ENCODE measurements at regions not wholly inside any gene's neighbourhood (a gene's known extent, or its start where the extent isn't known, plus 50 kb on each side); places are given as distances from the start of the nearest gene placed in this dataset.

GRCh38 chr10:33084453-33084852, 126.4 kb upstream of the ITGB1 start:
- CTCF ChIA-PET, result interaction anchor here (0.6 kb wide), 1 partner anchor 49 kb away, joined by 4 read pairs; no protein-coding TSS in a partner anchor
- Histone ChIP-seq H3K4me1 (ENCODE audit: control insufficient read depth, insufficient read depth, low read length) (no peaks in the 10 kb centered on the region), H3K27ac (ENCODE audit: extremely low read depth, low read depth, low read length) (no peak overlapping the region), H3K9me3 (ENCODE audit: control insufficient read depth, insufficient read depth, low read depth, low read length) (no peaks in the 10 kb centered on the region), H3K4me3 (ENCODE audit: low read depth, low read length) (no peak overlapping the region), H3K36me3 (ENCODE audit: control insufficient read depth in 2 of 2, insufficient read depth in 1 of 2, low read length in 2 of 2) (no peaks in the 10 kb centered on the region)
- no peak for TF ChIP-seq HOXA7 (CRISPR knock-in tag; IDR thresholded peaks at IDR 0.05; ENCODE audit: borderline replicate concordance)
- no peak for TF ChIP-seq ZNF214 (tag by site-specific recombination; IDR thresholded peaks at IDR 0.05; ENCODE audit: borderline replicate concordance)
- TF ChIP-seq ZBTB26 (tag by site-specific recombination; optimal IDR thresholded peaks at IDR 0.05), result no peak
- no peak for TF ChIP-seq ZNF677 (tag by site-specific recombination; IDR thresholded peaks at IDR 0.05)
- no peak for TF ChIP-seq ZSCAN23 (tag by site-specific recombination; IDR thresholded peaks at IDR 0.05)
- TF ChIP-seq ZNF248 (tag by site-specific recombination; IDR thresholded peaks at IDR 0.05), result no peak
- TF ChIP-seq ZNF639 (tag by site-specific recombination; IDR thresholded peaks at IDR 0.05), result no peak
- TF ChIP-seq ZNF792 (tag by site-specific recombination; IDR thresholded peaks at IDR 0.05), result no peak
- no peak for TF ChIP-seq ZNF621 (tag by site-specific recombination; IDR thresholded peaks at IDR 0.05)
- no peak for TF ChIP-seq ZBTB44 (tag by site-specific recombination; IDR thresholded peaks at IDR 0.05)
- TF ChIP-seq ZNF510 (tag by site-specific recombination; IDR thresholded peaks at IDR 0.05; ENCODE audit: insufficient replicate concordance), result no peak
- POLR2A ChIA-PET, result no interaction called here

GRCh38 chr10:33082373-33082895, 124.4 kb upstream of the ITGB1 start:
- H3K27ac ChIP-seq (ENCODE audit: extremely low read depth, low read depth, low read length), result no peak overlapping the region
- ChIA-PET CTCF (interaction anchor here (0.6 to 1.3 kb wide), 3 partner anchors 9 to 955 kb away, joined by 3 to 4 read pairs (median 3); no protein-coding TSS in a partner anchor), POLR2A (no interaction called here)
- no peaks in the 10 kb centered on the region for H3K4me1 ChIP-seq (ENCODE audit: control insufficient read depth, insufficient read depth, low read length)
- no peaks in the 10 kb centered on the region for H3K36me3 ChIP-seq (ENCODE audit: control insufficient read depth in 2 of 2, insufficient read depth in 1 of 2, low read length in 2 of 2)
- TF ChIP-seq ZNF768 (tag by site-specific recombination; IDR thresholded peaks at IDR 0.05) (no peak), ZNF19 (tag by site-specific recombination; IDR thresholded peaks at IDR 0.05; ENCODE audit: low read depth) (no peak), ZNF488 (tag by site-specific recombination; IDR thresholded peaks at IDR 0.05) (no peak), SALL2 (tag by site-specific recombination; IDR thresholded peaks at IDR 0.05; ENCODE audit: borderline replicate concordance) (no peak), ZNF785 (tag by site-specific recombination; IDR thresholded peaks at IDR 0.05) (no peak), ZNF398 (tag by site-specific recombination; IDR thresholded peaks at IDR 0.05) (no peak), ZNF560 (tag by site-specific recombination; IDR thresholded peaks at IDR 0.05; ENCODE audit: borderline replicate concordance) (no peak), FEZF1 (tag by site-specific recombination; IDR thresholded peaks at IDR 0.05) (no peak), SCRT2 (tag by site-specific recombination; IDR thresholded peaks at IDR 0.05) (no peak), ZNF600 (tag by site-specific recombination; IDR thresholded peaks at IDR 0.05) (no peak), ZNF248 (tag by site-specific recombination; IDR thresholded peaks at IDR 0.05) (no peak), ZNF645 (tag by site-specific recombination; IDR thresholded peaks at IDR 0.05) (no peak), SP3 (tag by site-specific recombination; IDR thresholded peaks at IDR 0.05) (no peak), ZNF792 (tag by site-specific recombination; IDR thresholded peaks at IDR 0.05) (no peak), ZNF843 (tag by site-specific recombination; IDR thresholded peaks at IDR 0.05) (no peak), ZBTB26 (tag by site-specific recombination; optimal IDR thresholded peaks at IDR 0.05) (no peak)
- no peak overlapping the region for H3K4me3 ChIP-seq (ENCODE audit: low read depth, low read length)
- no peaks in the 10 kb centered on the region for H3K9me3 ChIP-seq (ENCODE audit: control insufficient read depth, insufficient read depth, low read depth, low read length)

Data from HEK293 (cell line).